ENCODE measurements at regions not wholly inside any gene's neighbourhood (a gene's known extent, or its start where the extent isn't known, plus 50 kb on each side); places are given as distances from the start of the nearest gene placed in this dataset.

- Histone ChIP-seq H3K9me3 (ENCODE audit: control insufficient read depth in 1 of 2, insufficient read depth in 1 of 2, low read length in 2 of 2) (peaks cover under 1 to 5% of the 10 kb centered on the region in 2 experiments), H3K27ac (ENCODE audit: low read depth in 1 of 2, low read length in 2 of 2) (no peak overlapping the region), H3K4me3 (ENCODE audit: low read length) (no peak overlapping the region), H3K27me3 (ENCODE audit: control insufficient read depth in 1 of 2, insufficient read depth in 2 of 2, low read length in 2 of 2) (no peaks in the 10 kb centered on the region), H3K36me3 (ENCODE audit: insufficient read depth, low read length) (no peaks in the 10 kb centered on the region), H3K4me1 (ENCODE audit: insufficient read depth, low read length) (no peaks in the 10 kb centered on the region)
- no peak overlapping the region for H3K4me3 Mint-ChIP-seq
- ATAC-seq (ENCODE audit: poor library complexity) (no peak), DNase-seq (no peak)
- H3K27me3 Mint-ChIP-seq: no peaks in the 10 kb centered on the region
- ChIA-PET POLR2A (no interaction called here), CTCF (no interaction called here)
- intact Hi-C loops (cut with DNase I, micrococcal nuclease): no loop called here
- no peak for TF ChIP-seq CTCF (IDR thresholded peaks at IDR 0.05)
- H3K9me3 Mint-ChIP-seq: peaks cover 13% of the 10 kb centered on the region
- H3K27ac Mint-ChIP-seq: no peak overlapping the region
- no peaks in the 10 kb centered on the region for H3K36me3 Mint-ChIP-seq (ENCODE audit: low read depth)
- H3K4me1 Mint-ChIP-seq (ENCODE audit: low read depth): no peaks in the 10 kb centered on the region
Observed at GRCh38 chr16:64254443-64255367, 867.2 kb downstream of the CDH11 start.

DNA sequence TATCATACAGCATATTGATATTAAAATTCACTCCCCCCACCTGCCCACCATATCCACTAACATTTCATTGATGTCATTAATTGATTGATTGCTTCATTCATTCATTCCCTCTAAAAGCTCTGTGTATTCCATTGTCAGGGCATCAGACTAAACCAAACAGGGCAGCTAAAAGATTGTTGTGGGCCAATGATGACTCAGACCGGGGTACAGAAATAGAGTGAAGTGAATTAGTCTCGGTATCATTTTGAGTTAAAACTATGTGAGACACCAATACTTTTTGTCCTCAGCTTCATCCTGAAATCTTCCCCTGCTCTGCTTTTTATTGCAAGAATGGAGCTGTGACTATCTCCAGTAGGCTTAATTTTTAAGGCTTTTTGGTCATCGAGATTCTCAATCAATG is 868.3 kb downstream of the CDH11 start:
- Histone ChIP-seq H3K27me3 (ENCODE audit: control insufficient read depth in 1 of 2, insufficient read depth in 2 of 2, low read length in 2 of 2) (no peaks in the 10 kb centered on the region), H3K4me1 (ENCODE audit: insufficient read depth, low read length) (no peaks in the 10 kb centered on the region), H3K9me3 (ENCODE audit: control insufficient read depth in 1 of 2, insufficient read depth in 1 of 2, low read length in 2 of 2) (peaks cover 0 to 5% of the 10 kb centered on the region in 2 experiments), H3K27ac (ENCODE audit: low read depth in 1 of 2, low read length in 2 of 2) (no peak overlapping the region), H3K36me3 (ENCODE audit: insufficient read depth, low read length) (no peaks in the 10 kb centered on the region), H3K4me3 (ENCODE audit: low read length) (no peak overlapping the region)
- POLR2A ChIA-PET: no interaction called here
- no peaks in the 10 kb centered on the region for H3K27me3 Mint-ChIP-seq
- no peak overlapping the region for H3K4me3 Mint-ChIP-seq
- H3K27ac Mint-ChIP-seq: no peak overlapping the region
- H3K9me3 Mint-ChIP-seq: peaks cover 6% of the 10 kb centered on the region
- intact Hi-C loops (cut with DNase I, micrococcal nuclease): loop anchor here in 1 of 2 experiments (2.0 kb wide), 1 partner anchor 19 kb away; no protein-coding TSS in a partner anchor
- no peaks in the 10 kb centered on the region for H3K36me3 Mint-ChIP-seq (ENCODE audit: low read depth)
- no peak for ATAC-seq (ENCODE audit: poor library complexity)
- TF ChIP-seq CTCF (IDR thresholded peaks at IDR 0.05): no peak
- DNase-seq: no peak
- H3K4me1 Mint-ChIP-seq (ENCODE audit: low read depth): no peaks in the 10 kb centered on the region
- CTCF ChIA-PET: no interaction called here

DNA sequence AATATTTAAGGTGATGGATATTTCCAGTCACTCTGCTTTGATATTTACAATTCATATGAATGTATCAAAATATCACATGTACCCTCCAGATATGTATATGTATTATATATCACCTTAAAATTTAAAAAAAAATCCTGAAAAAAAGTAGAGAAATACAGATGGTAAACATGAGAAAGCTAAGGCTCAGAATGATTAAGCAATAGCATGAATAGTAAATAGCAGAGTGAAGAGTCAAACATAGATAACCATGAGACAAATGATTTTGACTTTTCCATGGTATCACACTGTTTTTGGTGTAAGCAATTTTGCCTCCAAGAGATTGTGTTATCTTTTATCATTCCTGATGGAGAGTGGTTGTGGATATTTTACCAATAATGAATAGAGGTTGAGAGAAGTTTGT is 868.8 kb downstream of the CDH11 start:
- TF ChIP-seq CTCF (IDR thresholded peaks at IDR 0.05): no peak
- no peaks in the 10 kb centered on the region for H3K36me3 ChIP-seq (ENCODE audit: insufficient read depth, low read length)
- no peak overlapping the region for H3K4me3 ChIP-seq (ENCODE audit: low read length)
- no peaks in the 10 kb centered on the region for H3K4me1 Mint-ChIP-seq (ENCODE audit: low read depth)
- no peak for DNase-seq
- no peak for ATAC-seq (ENCODE audit: poor library complexity)
- H3K27me3 Mint-ChIP-seq: no peaks in the 10 kb centered on the region
- intact Hi-C loops (cut with DNase I, micrococcal nuclease): loop anchor here in 1 of 2 experiments (2.0 kb wide), 1 partner anchor 20 kb away; no protein-coding TSS in a partner anchor
- peaks cover 0 to 5% of the 10 kb centered on the region in 2 experiments for H3K9me3 ChIP-seq (ENCODE audit: control insufficient read depth in 1 of 2, insufficient read depth in 1 of 2, low read length in 2 of 2)
- no peak overlapping the region for H3K27ac Mint-ChIP-seq
- no peaks in the 10 kb centered on the region for H3K4me1 ChIP-seq (ENCODE audit: insufficient read depth, low read length)
- H3K4me3 Mint-ChIP-seq: no peak overlapping the region
- peaks cover 6% of the 10 kb centered on the region for H3K9me3 Mint-ChIP-seq
- CTCF ChIA-PET: no interaction called here
- H3K36me3 Mint-ChIP-seq (ENCODE audit: low read depth): no peaks in the 10 kb centered on the region
- POLR2A ChIA-PET: no interaction called here
- no peak overlapping the region for H3K27ac ChIP-seq (ENCODE audit: low read depth in 1 of 2, low read length in 2 of 2)
- no peaks in the 10 kb centered on the region for H3K27me3 ChIP-seq (ENCODE audit: control insufficient read depth in 1 of 2, insufficient read depth in 2 of 2, low read length in 2 of 2)

Measured in CD4-positive, alpha-beta T cell (primary cell).